ENCODE measurements at regions not wholly inside any gene's neighbourhood (a gene's known extent, or its start where the extent isn't known, plus 50 kb on each side); places are given as distances from the start of the nearest gene placed in this dataset.

- ChIA-PET CTCF (no interaction called here), POLR2A (no interaction called here)
- Histone ChIP-seq H3K4me3 (ENCODE audit: low read length) (no peak overlapping the region), H3K27ac (ENCODE audit: low read depth in 1 of 2, low read length in 2 of 2) (no peak overlapping the region), H3K9me3 (ENCODE audit: control insufficient read depth in 1 of 2, insufficient read depth in 1 of 2, low read length in 2 of 2) (no peaks in the 10 kb centered on the region), H3K36me3 (ENCODE audit: insufficient read depth, low read length) (no peaks in the 10 kb centered on the region), H3K27me3 (ENCODE audit: control insufficient read depth in 1 of 2, insufficient read depth in 2 of 2, low read length in 2 of 2) (no peaks in the 10 kb centered on the region), H3K4me1 (ENCODE audit: insufficient read depth, low read length) (no peaks in the 10 kb centered on the region)
- no peak overlapping the region for H3K27ac Mint-ChIP-seq
- TF ChIP-seq CTCF (IDR thresholded peaks at IDR 0.05), result no peak
- H3K27me3 Mint-ChIP-seq, result no peaks in the 10 kb centered on the region
- no peaks in the 10 kb centered on the region for H3K9me3 Mint-ChIP-seq
- no peaks in the 10 kb centered on the region for H3K4me1 Mint-ChIP-seq (ENCODE audit: low read depth)
- DNase-seq (no peak), ATAC-seq (ENCODE audit: poor library complexity) (no peak)
- H3K36me3 Mint-ChIP-seq (ENCODE audit: low read depth), result no peaks in the 10 kb centered on the region
- no peak overlapping the region for H3K4me3 Mint-ChIP-seq
- intact Hi-C loops (cut with DNase I, micrococcal nuclease), result no loop called here
Observed at GRCh38 chr10:57689596-57690297, 577.9 kb downstream of the IPMK start.

GRCh38 chr10:57679916-57680315 is 587.8 kb downstream of the IPMK start:
- ChIA-PET CTCF (no interaction called here), POLR2A (interaction anchor here (1.1 kb wide), 1 partner anchor 10 kb away, joined by 3 read pairs; no protein-coding TSS in a partner anchor)
- Histone ChIP-seq H3K27me3 (ENCODE audit: control insufficient read depth in 1 of 2, insufficient read depth in 2 of 2, low read length in 2 of 2) (no peaks in the 10 kb centered on the region), H3K4me1 (ENCODE audit: insufficient read depth, low read length) (no peaks in the 10 kb centered on the region), H3K9me3 (ENCODE audit: control insufficient read depth in 1 of 2, insufficient read depth in 1 of 2, low read length in 2 of 2) (peaks cover 0 to 7% of the 10 kb centered on the region in 2 experiments), H3K4me3 (ENCODE audit: low read length) (no peak overlapping the region), H3K36me3 (ENCODE audit: insufficient read depth, low read length) (no peaks in the 10 kb centered on the region), H3K27ac (ENCODE audit: low read depth in 1 of 2, low read length in 2 of 2) (no peak overlapping the region)
- TF ChIP-seq CTCF (IDR thresholded peaks at IDR 0.05), result no peak
- no peak overlapping the region for H3K4me3 Mint-ChIP-seq
- H3K27ac Mint-ChIP-seq, result no peak overlapping the region
- peaks cover 5% of the 10 kb centered on the region for H3K9me3 Mint-ChIP-seq
- intact Hi-C loops (cut with DNase I, micrococcal nuclease), result no loop called here
- H3K36me3 Mint-ChIP-seq (ENCODE audit: low read depth), result no peaks in the 10 kb centered on the region
- ATAC-seq (ENCODE audit: poor library complexity) (no peak), DNase-seq (no peak)
- no peaks in the 10 kb centered on the region for H3K27me3 Mint-ChIP-seq
- H3K4me1 Mint-ChIP-seq (ENCODE audit: low read depth), result no peaks in the 10 kb centered on the region

GRCh38 chr10:57675125-57675524 is 592.6 kb downstream of the IPMK start:
- H3K36me3 ChIP-seq (ENCODE audit: insufficient read depth, low read length), result no peaks in the 10 kb centered on the region
- DNase-seq (no peak), ATAC-seq (ENCODE audit: poor library complexity) (no peak)
- intact Hi-C loops (cut with DNase I, micrococcal nuclease), result no loop called here
- Mint-ChIP-seq H3K36me3 (ENCODE audit: low read depth) (no peaks in the 10 kb centered on the region), H3K27me3 (no peaks in the 10 kb centered on the region), H3K9me3 (peaks cover 8% of the 10 kb centered on the region), H3K27ac (no peak overlapping the region), H3K4me1 (ENCODE audit: low read depth) (no peaks in the 10 kb centered on the region), H3K4me3 (no peak overlapping the region)
- ChIA-PET CTCF (no interaction called here), POLR2A (no interaction called here)
- no peak overlapping the region for H3K4me3 ChIP-seq (ENCODE audit: low read length)
- peaks cover 0 to 7% of the 10 kb centered on the region in 2 experiments for H3K9me3 ChIP-seq (ENCODE audit: control insufficient read depth in 1 of 2, insufficient read depth in 1 of 2, low read length in 2 of 2)
- H3K4me1 ChIP-seq (ENCODE audit: insufficient read depth, low read length), result no peaks in the 10 kb centered on the region
- H3K27ac ChIP-seq (ENCODE audit: low read depth in 1 of 2, low read length in 2 of 2), result no peak overlapping the region
- no peak for TF ChIP-seq CTCF (IDR thresholded peaks at IDR 0.05)
- H3K27me3 ChIP-seq (ENCODE audit: control insufficient read depth in 1 of 2, insufficient read depth in 2 of 2, low read length in 2 of 2), result no peaks in the 10 kb centered on the region

All from CD4-positive, alpha-beta T cell (primary cell).